ENCODE measurements at regions not wholly inside any gene's neighbourhood (a gene's known extent, or its start where the extent isn't known, plus 50 kb on each side); places are given as distances from the start of the nearest gene placed in this dataset.
A peak's percentile ranks its signal among the peaks of the same experiment; 100 is the strongest.
"Not testable (repeated sequence)": the region's sequence is repeated elsewhere in the genome, so short reads cannot be mapped to it uniquely, and the experiment has no call there.

DNA sequence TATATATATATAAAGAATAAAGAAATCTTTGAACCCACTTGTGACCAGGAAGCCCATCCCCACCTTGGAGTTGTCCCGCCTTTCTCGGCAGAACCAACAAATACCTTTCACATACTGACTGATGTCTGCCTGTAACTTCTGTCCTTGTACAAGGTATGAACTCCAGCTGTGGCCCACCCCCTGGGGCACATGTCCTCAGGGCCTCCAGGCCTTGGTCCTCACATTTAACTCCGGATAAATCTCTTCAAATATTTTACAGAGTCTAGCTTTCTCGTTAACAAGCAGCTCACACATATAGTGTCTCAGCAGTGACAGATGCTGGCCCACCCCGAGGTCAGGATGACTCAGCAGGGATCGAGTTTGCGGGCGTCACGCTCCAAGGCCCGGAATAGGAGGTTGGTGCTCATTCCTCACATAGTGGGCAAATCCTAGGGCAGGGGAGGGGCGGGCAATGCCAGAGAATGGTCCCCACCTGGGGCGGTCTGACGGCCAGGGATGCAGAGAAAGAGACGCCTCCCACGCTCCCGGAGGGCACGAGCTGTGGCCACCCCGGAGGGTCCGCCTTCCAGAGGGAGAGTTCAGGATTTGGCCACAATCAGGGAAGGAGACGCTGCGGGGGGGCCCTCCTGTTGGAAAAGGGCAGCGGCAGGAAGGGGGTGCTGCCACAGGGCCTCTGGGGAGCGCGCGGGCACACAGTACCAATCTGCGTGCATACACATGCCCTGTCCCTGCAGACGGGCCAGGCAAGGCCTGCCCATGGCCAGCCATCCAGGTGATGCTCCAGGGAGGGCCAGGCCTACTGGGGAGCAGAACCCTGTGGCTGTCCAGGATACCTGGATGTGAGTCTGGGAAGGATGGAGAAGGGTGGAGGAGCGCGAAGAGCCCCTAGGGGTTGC, 87.8 kb upstream of the METTL9 start:
- H3K27me3 ChIP-seq (ENCODE audit: control insufficient read depth in 2 of 2, insufficient read depth in 2 of 2, low read length in 2 of 2); POLR2A ChIA-PET; BruUV-seq (replicated peaks); H3K4me2 ChIP-seq (ENCODE audit: insufficient read depth, low read length); H3K4me3 ChIP-seq; CTCF ChIA-PET (ENCODE audit: low intra/inter-chr PET ratio); H3K9me1 ChIP-seq (ENCODE audit: control insufficient read depth, insufficient read depth, low read length); in situ Hi-C loops (cut with MboI); H2AFZ ChIP-seq (ENCODE audit: low read depth, low read length); intact Hi-C loops (cut with micrococcal nuclease); H3K9me3 ChIP-seq (replicated peaks; ENCODE audit: control insufficient read depth, insufficient read depth, low read depth, low read length); TF ChIP-seq JUND (tag; IDR thresholded peaks at IDR 0.05; ENCODE audit: borderline replicate concordance, low read depth, low read length); ATF3 (CRISPR knock-in tag; conservative IDR thresholded peaks at IDR 0.05): not testable (repeated sequence)
- FAIRE-seq (peak; percentile 89), DNase-seq (ENCODE audit: extremely low read depth in 1 of 4, low spot score in 3 of 4) (peak in 1 of 4 experiments; percentile 42), ATAC-seq (peak; percentile 76)
- Histone ChIP-seq H3K4me1 (replicated peaks in 1 of 2; ENCODE audit: control insufficient read depth in 2 of 2, insufficient read depth in 2 of 2, low read length in 2 of 2) (peaks cover 12 to 57% of the 10 kb centered on the region in 2 experiments), H4K20me1 (replicated peaks; ENCODE audit: control insufficient read depth, insufficient read depth, low read length) (peaks cover 56% of the 10 kb centered on the region), H3K27ac (ENCODE audit: extremely low read depth, low read depth, low read length) (peak overlapping the region; percentile 44; the same call in 2 of the 3 replicates), H3K9ac (ENCODE audit: insufficient read depth in 1 of 2, low read depth in 2 of 2, low read length in 2 of 2) (peak overlapping the region in 1 of 2 experiments; percentile 76; a peak in 2 of 4 replicates), H3K36me3 (ENCODE audit: control insufficient read depth, insufficient read depth, low read length) (peaks cover 78% of the 10 kb centered on the region; the same call in 2 of the 3 replicates), H3K79me2 (ENCODE audit: control insufficient read depth, insufficient read depth, low read length) (peaks cover 96% of the 10 kb centered on the region)
- WGBS (ENCODE audit: insufficient coverage, low coverage, missing lambda C conversion rate), result 55% methylated on average over 20 of the region's 29 CpGs
- TF ChIP-seq TEAD1 (CRISPR knock-in tag; IDR thresholded peaks at IDR 0.05) (0 out of 4 replicates have a peak, but pooled peaks of 1 of the 2 experiments have one; percentile 23), JUND (IDR thresholded peaks at IDR 0.05; ENCODE audit: borderline replicate concordance, low read depth, low read length) (peak; percentile 23; the same call in 1 of the 2 replicates), RBM22 (IDR thresholded peaks at IDR 0.05; ENCODE audit: low read depth, low read length, poor library complexity, severe bottlenecking) (peak; percentile 20), MAFK (IDR thresholded peaks at IDR 0.05; ENCODE audit: low read length) (peak; percentile 60; the same call in 1 of the 2 replicates), RBFOX2 (IDR thresholded peaks at IDR 0.05; ENCODE audit: low read depth, low read length) (0 out of 2 replicates have a peak, but pooled peaks have one; percentile 49), ATF3 (IDR thresholded peaks at IDR 0.05) (peak; percentile 70), NFE2L1 (tag; IDR thresholded peaks at IDR 0.05; ENCODE audit: borderline replicate concordance, low read depth) (0 out of 2 replicates have a peak, but pooled peaks have one; percentile 15), FOSL1 (tag; conservative IDR thresholded peaks at IDR 0.05) (peak; percentile 38; the same call in 1 of the 2 replicates), TFAP4 (CRISPR knock-in tag; IDR thresholded peaks at IDR 0.05; ENCODE audit: borderline replicate concordance) (0 out of 2 replicates have a peak, but pooled peaks have one; percentile 23), MAFG (tag; conservative IDR thresholded peaks at IDR 0.05) (peak; percentile 89)
- TF ChIP-seq, protein P1, sequence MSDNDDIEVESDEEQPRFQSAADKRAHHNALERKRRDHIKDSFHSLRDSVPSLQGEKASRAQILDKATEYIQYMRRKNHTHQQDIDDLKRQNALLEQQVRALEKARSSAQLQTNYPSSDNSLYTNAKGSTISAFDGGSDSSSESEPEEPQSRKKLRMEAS (CRISPR knock-in tag; IDR thresholded peaks at IDR 0.05), result peak; percentile 12; the same call in 1 of the 2 replicates
